GM12875 (cell line): ENCODE measurements at regions not wholly inside any gene's neighbourhood (a gene's known extent, or its start where the extent isn't known, plus 50 kb on each side); places are given as distances from the start of the nearest gene placed in this dataset.

Experiments
- H3K4me3 ChIP-seq: one replicate; pipeline ENCODE4 v1.5.1; 2011; ENCODE audit warnings: low read depth, low read length, control low read depth
- CTCF ChIP-seq: IDR thresholded peaks from 2 replicates; pipeline ENCODE4 v1.5.1; 2011; ENCODE audit warnings: low read depth, mild to moderate bottlenecking, control low read depth, inconsistent platforms, low read length, moderate library complexity, borderline replicate concordance; ENCODE audit not compliant: insufficient read depth

GRCh38 chr1:9426291-9426711 is 113.0 kb upstream of the SLC25A33 start:
- H3K4me3 ChIP-seq, result peak overlapping the region; percentile 33
- no peak for TF ChIP-seq CTCF

GRCh38 chr1:9427388-9427787 is 111.9 kb upstream of the SLC25A33 start:
- TF ChIP-seq CTCF, result no peak
- H3K4me3 ChIP-seq, result no peak overlapping the region

GRCh38 chr1:9428601-9429341 is 110.5 kb upstream of the SLC25A33 start:
- H3K4me3 ChIP-seq, result peak overlapping the region; percentile 41
- no peak for TF ChIP-seq CTCF

- no peak for TF ChIP-seq CTCF
- H3K4me3 ChIP-seq, result peak overlapping the region; percentile 41
Observed at GRCh38 chr1:9429342-9429711, 109.9 kb upstream of the SLC25A33 start.

GRCh38 chr1:9434247-9435152 is 104.8 kb upstream of the SLC25A33 start:
- H3K4me3 ChIP-seq, result no peak overlapping the region
- TF ChIP-seq CTCF, result no peak

- no peak for TF ChIP-seq CTCF
- no peak overlapping the region for H3K4me3 ChIP-seq
Observed at GRCh38 chr1:9435153-9435636, 104.1 kb upstream of the SLC25A33 start.
